Mesenchymal stem cell (in vitro differentiated cells and primary cell): ENCODE measurements at regions not wholly inside any gene's neighbourhood (a gene's known extent, or its start where the extent isn't known, plus 50 kb on each side); places are given as distances from the start of the nearest gene placed in this dataset.

Source experiments
- DNase-seq: peaks from one replicate; pipeline ENCODE4 v3.0.0-alpha.2; 2013
- H2AFZ ChIP-seq: one replicate; pipeline ENCODE4 v1.6.1; 2013; ENCODE audit warnings: low read depth, mild to moderate bottlenecking, control low read depth, inconsistent platforms, low read length, moderate library complexity
- H2AK5ac ChIP-seq: 2 replicates; pipeline ENCODE4 v1.6.1; 2013; ENCODE audit warnings: low read length, moderate library complexity, mild to moderate bottlenecking, inconsistent platforms; ENCODE audit not compliant: severe bottlenecking
- H2BK120ac ChIP-seq: one replicate; pipeline ENCODE4 v1.6.1; 2013; ENCODE audit warnings: low read depth, mild to moderate bottlenecking, inconsistent platforms, low read length, moderate library complexity
- H2BK12ac ChIP-seq, 2 experiments: one replicate each; pipeline ENCODE4 v1.6.1; 2013; ENCODE audit warnings: inconsistent platforms in 2 of 2, low read length in 2 of 2, mild to moderate bottlenecking in 2 of 2, moderate library complexity in 2 of 2, control low read depth in 1 of 2
- H2BK15ac ChIP-seq: one replicate; pipeline ENCODE4 v1.6.1; 2013; ENCODE audit warnings: mild to moderate bottlenecking, low read depth, inconsistent platforms; ENCODE audit not compliant: poor library complexity, severe bottlenecking
- H2BK5ac ChIP-seq: 2 replicates; pipeline ENCODE4 v1.6.1; 2013; ENCODE audit warnings: low read depth, mild to moderate bottlenecking, low read length, control low read depth, inconsistent platforms; ENCODE audit not compliant: poor library complexity, severe bottlenecking
- H3K14ac ChIP-seq, 2 experiments: one replicate each; pipeline ENCODE4 v1.6.1; 2013; ENCODE audit warnings: inconsistent platforms in 2 of 2, low read length in 2 of 2, control low read depth in 1 of 2, mild to moderate bottlenecking in 1 of 2, moderate library complexity in 1 of 2
- H3K18ac ChIP-seq, 2 experiments: one replicate each; pipeline ENCODE4 v1.6.1; 2013; ENCODE audit warnings: inconsistent platforms in 2 of 2, low read length in 2 of 2, control low read depth in 1 of 2, low read depth in 1 of 2, mild to moderate bottlenecking in 1 of 2
- H3K23ac ChIP-seq, 2 experiments: one replicate each; pipeline ENCODE4 v1.6.1; 2013; ENCODE audit warnings: inconsistent platforms in 2 of 2, low read length in 2 of 2, mild to moderate bottlenecking in 2 of 2, moderate library complexity in 2 of 2, control low read depth in 1 of 2
- H3K27ac ChIP-seq: 2 replicates; pipeline ENCODE4 v1.5.1; 2013; ENCODE audit warnings: mild to moderate bottlenecking, moderate library complexity, low read length, control low read depth, inconsistent platforms; ENCODE audit not compliant: poor library complexity, severe bottlenecking
- H3K27me3 ChIP-seq, 2 experiments: 2 replicates each; pipeline versions ENCODE4 v1.6.1 to v1.7.0; 2013; ENCODE audit warnings: low read length in 2 of 2, mild to moderate bottlenecking in 2 of 2, moderate library complexity in 2 of 2, control low read depth in 1 of 2, inconsistent platforms in 1 of 2; ENCODE audit not compliant: control insufficient read depth in 1 of 2, insufficient read depth in 1 of 2
- H3K36me3 ChIP-seq, 2 experiments: 2 replicates each; pipeline versions ENCODE4 v1.6.1 to v1.7.0; 2013; ENCODE audit warnings: low read length in 2 of 2, control low read depth in 1 of 2, inconsistent platforms in 1 of 2, low read depth in 1 of 2, mild to moderate bottlenecking in 1 of 2; ENCODE audit not compliant: insufficient read depth in 2 of 2, control insufficient read depth in 1 of 2
- H3K4ac ChIP-seq, 2 experiments: one replicate each; pipeline ENCODE4 v1.6.1; 2013; ENCODE audit warnings: inconsistent platforms in 2 of 2, low read length in 2 of 2, mild to moderate bottlenecking in 2 of 2, moderate library complexity in 2 of 2, control low read depth in 1 of 2, low read depth in 1 of 2
- H3K4me1 ChIP-seq: 2 replicates; pipeline ENCODE4 v1.6.1; 2013; ENCODE audit warnings: low read depth, low read length, control low read depth; ENCODE audit not compliant: control insufficient read depth, insufficient read depth
- H3K4me2 ChIP-seq: 2 replicates; pipeline ENCODE4 v1.6.1; 2013; ENCODE audit warnings: low read length, mild to moderate bottlenecking, inconsistent platforms; ENCODE audit not compliant: poor library complexity, severe bottlenecking
- H3K4me3 ChIP-seq, 2 experiments: 2 replicates each; pipeline versions ENCODE4 v1.5.1 to v1.7.0; 2013; ENCODE audit warnings: low read length in 2 of 2, mild to moderate bottlenecking in 2 of 2, control low read depth in 1 of 2, low read depth in 1 of 2; ENCODE audit not compliant: insufficient read depth in 1 of 2
- H3K79me1 ChIP-seq: replicated peaks from 2 replicates; pipeline ENCODE4 v1.6.1; 2013; ENCODE audit warnings: mild to moderate bottlenecking, control low read depth, low read length, inconsistent platforms; ENCODE audit not compliant: poor library complexity, severe bottlenecking
- H3K9ac ChIP-seq: 2 replicates; pipeline ENCODE4 v1.7.0; 2013; ENCODE audit warnings: mild to moderate bottlenecking, low read length, moderate library complexity
- H3K9me3 ChIP-seq: 2 replicates; pipeline ENCODE4 v1.7.0; 2013; ENCODE audit warnings: mild to moderate bottlenecking, low read length; ENCODE audit not compliant: control insufficient read depth
- H4K8ac ChIP-seq: one replicate; pipeline ENCODE4 v1.6.1; 2013; ENCODE audit warnings: inconsistent platforms, mild to moderate bottlenecking, low read length, moderate library complexity
- H4K91ac ChIP-seq: one replicate; pipeline ENCODE4 v1.6.1; 2013; ENCODE audit warnings: mild to moderate bottlenecking, low read length, inconsistent platforms
- WGBS: methylation state at CpG from one replicate; pipeline ENCODE4 v1.1.7; 2013; ENCODE audit warnings: mixed read lengths; 5-methylcytosine and 5-hydroxymethylcytosine counted together

DNA sequence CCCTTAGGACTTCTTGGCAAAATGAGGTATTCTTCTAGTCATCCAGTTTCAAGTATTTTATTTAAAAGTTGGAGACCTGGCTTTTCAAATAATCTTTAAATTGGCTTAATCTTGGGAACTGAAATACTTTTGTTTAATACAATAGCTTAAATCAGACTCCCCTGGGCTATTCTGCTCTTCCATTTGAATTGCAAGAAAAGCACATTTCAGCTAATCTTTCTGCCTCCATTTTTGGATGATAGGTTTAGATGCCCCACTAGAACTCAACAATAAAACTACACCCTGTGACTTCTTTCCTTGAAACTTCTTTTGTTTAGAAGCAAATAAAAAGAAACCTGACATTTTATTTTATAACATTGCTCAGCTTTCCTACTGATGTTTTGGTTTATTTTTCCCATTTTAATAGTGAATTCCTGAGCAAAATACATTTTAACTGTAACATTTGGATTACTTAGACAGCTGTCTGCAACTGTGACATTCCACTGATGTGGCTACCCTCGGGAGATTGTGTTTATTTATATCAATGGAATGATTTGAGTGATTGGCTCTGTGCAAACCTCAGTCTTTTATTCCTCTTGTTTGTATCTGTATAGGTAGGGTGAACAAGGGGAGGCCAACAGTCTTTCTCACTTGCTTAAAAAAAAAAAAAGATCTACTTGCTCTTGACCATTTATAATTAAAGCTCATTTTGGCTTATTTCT lies 1045.8 kb upstream of the CNTN5 start:
- Histone ChIP-seq H4K91ac (no peak overlapping the region), H3K27me3 (no peaks in the 10 kb centered on the region), H3K4me2 (no peak overlapping the region), H2BK5ac (no peak overlapping the region), H3K9me3 (no peaks in the 10 kb centered on the region), H4K8ac (no peak overlapping the region), H3K79me1 (no peaks in the 10 kb centered on the region), H2BK12ac (no peak overlapping the region), H3K4me3 (no peak overlapping the region), H3K23ac (no peak overlapping the region), H3K27ac (no peak overlapping the region), H3K14ac (no peak overlapping the region), H2AFZ (no peak overlapping the region), H2AK5ac (no peak overlapping the region), H3K36me3 (no peaks in the 10 kb centered on the region), H2BK15ac (no peak overlapping the region), H3K18ac (no peak overlapping the region), H3K4me1 (no peaks in the 10 kb centered on the region), H3K4ac (no peak overlapping the region), H3K9ac (no peak overlapping the region), H2BK120ac (no peak overlapping the region)
- WGBS, result 20% methylated on average over 1 of the region's 1 CpG
- no peak for DNase-seq

GRCh38 chr11:97977726-97978125 lies 1043.0 kb upstream of the CNTN5 start:
- Histone ChIP-seq H2AK5ac (no peak overlapping the region), H2BK12ac (no peak overlapping the region), H3K4me3 (no peak overlapping the region), H3K14ac (no peak overlapping the region), H4K8ac (no peak overlapping the region), H3K9me3 (peaks cover 5% of the 10 kb centered on the region), H2BK15ac (no peak overlapping the region), H2BK5ac (no peak overlapping the region), H3K23ac (no peak overlapping the region), H3K27ac (no peak overlapping the region), H4K91ac (no peak overlapping the region), H3K4me1 (no peaks in the 10 kb centered on the region), H2BK120ac (no peak overlapping the region), H3K9ac (no peak overlapping the region), H3K4ac (no peak overlapping the region), H3K79me1 (no peaks in the 10 kb centered on the region), H2AFZ (no peak overlapping the region), H3K4me2 (no peak overlapping the region), H3K18ac (no peak overlapping the region), H3K36me3 (no peaks in the 10 kb centered on the region), H3K27me3 (no peaks in the 10 kb centered on the region)
- WGBS, result no CpG with 5 or more reads among the region's 1 CpG
- DNase-seq, result no peak

DNA sequence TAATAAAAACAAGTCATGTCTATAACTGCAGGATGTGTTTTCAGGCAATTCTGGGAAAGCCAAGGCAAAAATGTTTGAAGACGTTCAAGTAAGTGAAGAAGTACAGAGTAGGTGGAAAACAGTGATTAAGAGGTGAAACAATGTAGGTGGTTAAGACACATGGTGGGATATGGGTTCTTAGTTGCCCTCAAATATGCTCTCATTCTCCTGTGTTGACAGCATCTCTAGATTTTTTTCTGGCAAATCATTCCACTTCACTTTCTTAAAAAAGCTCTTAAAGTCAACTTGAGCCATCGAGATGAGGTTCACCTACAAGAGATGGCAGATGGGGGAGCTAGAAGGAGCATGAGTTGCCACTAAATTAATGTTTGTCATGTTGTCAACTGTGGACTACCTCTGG lies 1041.0 kb upstream of the CNTN5 start:
- Histone ChIP-seq H3K4ac (no peak overlapping the region), H4K8ac (no peak overlapping the region), H3K14ac (no peak overlapping the region), H3K23ac (no peak overlapping the region), H3K36me3 (no peaks in the 10 kb centered on the region), H3K9ac (no peak overlapping the region), H2AFZ (no peak overlapping the region), H2AK5ac (no peak overlapping the region), H3K4me1 (no peaks in the 10 kb centered on the region), H3K4me2 (no peak overlapping the region), H4K91ac (no peak overlapping the region), H2BK5ac (no peak overlapping the region), H3K27me3 (no peaks in the 10 kb centered on the region), H3K9me3 (peaks cover 5% of the 10 kb centered on the region), H2BK12ac (no peak overlapping the region), H2BK120ac (no peak overlapping the region), H3K79me1 (no peaks in the 10 kb centered on the region), H2BK15ac (no peak overlapping the region), H3K27ac (no peak overlapping the region), H3K18ac (no peak overlapping the region), H3K4me3 (no peak overlapping the region)
- no peak for DNase-seq
- WGBS, result 88% methylated on average over 2 of the region's 2 CpGs

DNA sequence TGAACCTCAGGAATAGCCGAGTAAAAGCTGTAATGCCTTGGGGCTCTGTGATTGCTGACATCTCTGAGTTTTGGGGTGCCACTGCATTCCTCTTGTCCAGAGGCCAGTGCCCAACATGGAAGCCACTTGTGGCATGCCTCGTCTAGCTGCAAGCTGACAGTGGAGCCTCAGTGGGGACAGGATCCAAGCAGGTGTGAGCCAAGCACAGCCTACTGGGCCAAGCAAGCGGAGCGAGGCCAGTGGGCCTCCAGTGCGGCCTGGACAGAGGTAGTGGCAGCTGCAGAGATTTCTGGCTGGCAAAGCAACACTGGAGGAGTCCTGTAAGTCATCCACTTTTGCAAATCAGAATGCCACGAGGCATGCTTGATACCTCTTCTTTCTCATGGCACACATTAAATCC lies 1038.2 kb upstream of the CNTN5 start:
- no peak overlapping the region for H3K4me2 ChIP-seq
- no peak overlapping the region for H3K23ac ChIP-seq

More for the DNA sequence above, 1038.2 kb upstream of the CNTN5 start:
- no peak overlapping the region for H3K4ac ChIP-seq
- H3K27me3 ChIP-seq, result no peaks in the 10 kb centered on the region
- WGBS, result 94% methylated on average over 6 of the region's 6 CpGs
- no peak overlapping the region for H2BK12ac ChIP-seq
- no peak overlapping the region for H2BK15ac ChIP-seq
- H3K4me1 ChIP-seq, result no peaks in the 10 kb centered on the region
- DNase-seq, result no peak
- H3K4me3 ChIP-seq, result no peak overlapping the region
- peak overlapping the region in 1 of 2 experiments; percentile 30 for H3K14ac ChIP-seq
- H2AFZ ChIP-seq, result no peak overlapping the region
- H4K91ac ChIP-seq, result no peak overlapping the region
- peaks cover 5% of the 10 kb centered on the region for H3K9me3 ChIP-seq
- no peaks in the 10 kb centered on the region for H3K36me3 ChIP-seq
- H3K79me1 ChIP-seq, result no peaks in the 10 kb centered on the region
- no peak overlapping the region for H3K9ac ChIP-seq
- H2BK5ac ChIP-seq, result no peak overlapping the region
- no peak overlapping the region for H3K18ac ChIP-seq
- H2BK120ac ChIP-seq, result no peak overlapping the region
- H4K8ac ChIP-seq, result no peak overlapping the region
- H3K27ac ChIP-seq, result no peak overlapping the region
- H2AK5ac ChIP-seq, result no peak overlapping the region
